Fibroblast of skin of left biceps (primary cell): ENCODE measurements at regions not wholly inside any gene's neighbourhood (a gene's known extent, or its start where the extent isn't known, plus 50 kb on each side); places are given as distances from the start of the nearest gene placed in this dataset.

Experiments
- DNase-seq, 2 experiments: peaks; one replicate each; pipeline ENCODE4 v3.0.0-alpha.2; 2013; ENCODE audit warnings: low read depth in 2 of 2

DNA sequence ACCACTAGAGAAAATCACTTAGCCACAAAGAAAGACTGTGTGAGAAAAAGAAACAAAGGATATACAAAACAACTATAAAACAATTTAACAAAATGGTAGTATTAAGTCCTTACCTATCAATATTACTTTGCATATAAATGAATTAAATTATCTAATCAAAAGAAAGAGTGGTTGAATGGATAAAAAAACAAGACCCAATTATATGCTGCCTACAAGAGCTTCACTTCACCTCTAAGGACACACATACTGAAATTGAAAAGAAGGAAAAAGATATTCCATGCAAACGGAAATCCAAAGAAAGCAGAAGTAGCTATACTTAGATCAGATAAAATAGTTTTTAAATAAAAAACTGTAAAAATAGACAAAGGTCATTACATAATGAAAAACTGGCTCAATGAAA is 134.9 kb upstream of the CCDC196 start:
- no peak for DNase-seq

DNA sequence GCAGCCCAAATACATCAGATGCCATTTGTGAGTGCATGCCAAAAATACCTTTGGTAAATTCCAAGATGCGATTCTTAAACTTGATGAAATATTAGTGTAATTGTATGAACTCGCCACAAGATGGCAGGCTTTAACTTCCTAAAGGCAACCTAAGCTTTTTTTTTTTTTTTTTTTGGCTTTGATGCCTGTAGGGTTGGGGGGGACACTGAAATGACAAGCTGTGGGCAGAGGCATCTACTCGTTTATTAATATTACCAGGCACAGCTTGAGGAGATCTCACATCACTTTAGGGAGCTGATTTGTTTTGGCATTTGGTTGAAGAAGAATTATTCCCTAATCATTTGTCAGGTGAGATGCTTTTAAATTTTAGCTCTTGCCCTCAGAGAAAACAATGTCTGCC is 126.7 kb upstream of the CCDC196 start:
- peak; percentile 8 to 24 for DNase-seq

DNA sequence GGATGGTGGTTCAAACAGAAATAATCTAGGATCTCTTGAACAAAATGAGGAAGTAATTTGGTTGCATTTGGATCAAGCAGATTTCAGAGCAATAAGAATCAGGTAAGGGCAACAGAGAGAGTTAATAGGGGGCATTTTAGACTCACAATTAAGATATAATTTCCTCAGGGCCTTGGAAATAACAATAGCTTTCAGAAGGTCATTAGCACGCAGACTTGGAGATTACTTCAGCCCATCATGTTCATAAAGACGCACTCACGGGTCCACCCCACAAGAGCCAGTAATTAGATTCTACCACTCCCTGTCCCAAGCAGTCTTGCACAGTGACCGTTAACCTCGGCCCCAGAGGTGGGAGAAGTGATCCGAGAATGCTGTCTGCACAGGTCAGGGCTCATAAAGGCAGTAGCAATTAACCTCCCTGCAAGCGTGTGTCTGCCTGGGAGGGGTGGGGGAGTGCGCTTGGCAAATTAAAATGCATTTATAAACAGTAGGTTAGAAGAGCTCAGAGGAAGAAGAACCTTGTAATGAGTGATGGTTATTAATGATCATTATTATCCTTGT is 125.7 kb upstream of the CCDC196 start:
- no peak for DNase-seq

DNA sequence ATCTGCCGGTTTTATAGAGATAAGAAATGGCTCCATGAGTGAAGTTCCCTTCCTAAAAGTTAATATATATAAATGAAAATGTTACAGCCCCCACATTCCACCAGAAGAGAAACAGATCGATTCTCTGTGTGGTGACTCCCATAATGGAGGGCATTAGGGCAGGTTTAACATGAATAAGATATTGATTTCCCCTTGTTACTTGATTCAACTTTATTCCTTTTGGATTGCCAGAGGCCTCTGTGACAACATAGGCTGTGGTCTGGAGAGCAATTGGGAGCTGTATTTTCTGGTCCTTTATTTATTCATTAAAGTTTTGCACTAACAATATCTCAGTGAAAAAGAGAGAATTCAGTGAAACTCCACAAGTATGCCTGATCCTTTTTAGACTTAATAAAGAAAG is 125.2 kb upstream of the CCDC196 start:
- no peak for DNase-seq

DNA sequence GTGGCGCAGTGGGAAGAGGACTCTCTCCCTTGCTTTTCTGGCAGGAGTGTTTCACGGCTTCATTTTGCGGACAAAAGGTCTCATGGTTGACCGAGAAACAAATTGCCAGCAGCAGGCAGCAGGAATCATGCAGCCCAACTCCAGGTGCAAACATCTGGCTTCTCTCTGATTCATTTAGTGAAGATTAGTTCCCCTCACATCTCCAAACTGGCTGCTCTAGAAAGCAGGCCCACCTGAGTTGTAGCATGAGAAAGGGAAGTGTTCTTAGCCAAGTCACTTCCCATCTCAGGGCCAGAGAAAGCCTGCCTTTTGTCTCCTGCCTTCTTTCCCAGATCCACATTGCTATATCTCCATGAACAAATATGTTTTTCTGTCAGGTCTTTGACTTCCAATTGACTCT is 120.8 kb upstream of the CCDC196 start:
- DNase-seq = no peak

DNA sequence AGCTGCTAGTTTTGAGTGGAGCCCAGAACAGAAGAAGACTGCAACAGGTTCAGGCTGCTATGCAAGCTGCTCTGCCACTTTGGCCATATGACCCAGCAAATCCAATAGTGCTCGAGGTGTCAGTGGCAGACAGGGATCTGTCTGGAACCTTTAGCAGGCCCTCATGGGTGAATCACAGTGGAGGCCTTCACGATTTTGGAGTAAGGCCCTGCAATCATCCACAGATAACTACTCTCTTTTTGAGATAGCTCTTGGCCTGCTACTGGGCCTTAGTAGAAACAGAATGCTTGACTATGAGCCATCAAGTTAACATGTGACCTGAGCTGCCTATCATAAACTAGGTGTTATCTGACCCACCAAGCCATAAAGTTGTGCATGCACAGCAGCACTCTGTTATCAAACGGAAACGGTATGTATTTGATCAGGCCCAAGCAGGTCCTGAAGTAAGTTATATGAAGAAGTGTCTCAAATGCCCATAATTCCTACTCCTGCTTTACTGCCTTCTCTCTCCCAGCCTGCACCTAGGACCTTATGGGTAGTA is 116.9 kb upstream of the CCDC196 start:
- no peak for DNase-seq

DNA sequence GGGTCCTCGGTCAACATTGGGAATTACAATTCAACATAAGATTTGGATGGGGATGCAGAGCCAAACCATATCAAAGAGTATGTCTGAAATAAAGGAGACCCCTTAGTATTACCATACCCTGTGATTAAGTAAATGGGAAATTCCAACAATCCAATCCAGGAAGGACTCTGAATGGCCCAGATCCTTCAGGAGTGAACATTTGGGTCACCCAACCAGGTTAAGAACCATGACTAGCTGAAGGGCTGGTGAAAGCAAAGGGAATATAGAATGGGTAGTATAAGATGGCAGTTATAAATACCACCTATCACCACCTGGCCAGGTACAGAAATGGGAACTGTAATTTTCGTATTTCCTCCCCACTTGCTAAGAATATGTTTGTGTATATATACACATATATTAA is 114.4 kb upstream of the CCDC196 start:
- no peak for DNase-seq

DNA sequence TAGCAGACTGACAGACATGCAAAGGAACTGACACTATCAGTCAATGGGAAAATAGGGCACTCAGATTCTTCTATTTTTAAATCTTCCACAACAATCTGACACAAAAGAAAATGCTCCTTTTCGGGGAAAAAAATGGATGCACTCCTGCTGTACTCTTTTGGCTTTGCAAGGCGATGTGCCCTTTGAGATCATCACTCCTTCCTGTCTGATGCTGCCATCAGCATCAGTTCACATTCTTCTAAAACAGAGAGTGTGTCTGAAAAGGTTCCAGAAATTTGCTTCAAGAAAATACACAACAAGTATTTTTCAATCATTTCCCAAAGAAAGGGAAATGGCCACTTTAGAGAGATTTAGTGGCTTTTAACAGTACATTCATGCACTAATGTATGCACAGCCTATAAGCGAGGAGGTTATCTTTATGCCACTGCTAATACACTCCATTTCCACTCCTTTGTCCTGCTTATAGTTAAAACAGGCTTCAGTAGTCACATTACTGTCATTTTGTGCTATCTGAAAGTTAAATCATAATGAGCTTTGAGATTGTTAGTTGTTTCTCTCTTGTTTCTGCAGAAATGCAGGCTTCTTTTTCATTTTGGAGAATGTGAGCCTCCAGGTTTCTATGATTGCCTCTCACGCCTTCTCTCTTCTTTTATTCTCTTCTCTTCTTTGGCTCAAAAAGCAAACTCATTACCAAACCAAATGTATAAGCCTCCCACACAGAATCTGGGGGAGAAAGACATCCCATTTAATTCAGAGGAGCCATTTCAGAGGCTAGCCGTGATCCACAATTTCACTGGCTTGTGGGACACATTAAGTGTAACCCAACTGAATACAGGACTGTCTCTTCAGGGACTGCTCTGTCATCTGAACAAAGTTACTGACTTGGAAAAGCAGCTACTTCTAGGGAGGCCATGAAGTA is 110.9 kb upstream of the CCDC196 start:
- no peak for DNase-seq

DNA sequence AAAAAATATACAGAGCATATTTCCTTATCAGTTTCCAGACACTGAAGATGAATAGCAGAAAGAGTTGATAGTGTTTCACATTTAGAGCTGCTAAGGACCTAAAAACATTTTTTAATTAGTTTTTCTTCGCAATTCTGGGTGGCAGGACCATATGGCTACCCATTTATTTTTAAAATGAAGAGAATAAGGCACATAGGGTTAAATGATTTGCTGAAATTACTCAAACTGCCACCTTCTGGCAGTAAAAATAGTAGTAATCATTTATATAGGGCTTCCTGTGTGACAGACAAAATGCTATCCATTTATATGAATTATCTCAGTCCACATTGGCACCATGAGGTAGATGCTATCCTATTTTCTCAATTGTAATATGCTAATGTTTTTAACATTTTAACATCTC is 108.6 kb upstream of the CCDC196 start:
- no peak for DNase-seq

DNA sequence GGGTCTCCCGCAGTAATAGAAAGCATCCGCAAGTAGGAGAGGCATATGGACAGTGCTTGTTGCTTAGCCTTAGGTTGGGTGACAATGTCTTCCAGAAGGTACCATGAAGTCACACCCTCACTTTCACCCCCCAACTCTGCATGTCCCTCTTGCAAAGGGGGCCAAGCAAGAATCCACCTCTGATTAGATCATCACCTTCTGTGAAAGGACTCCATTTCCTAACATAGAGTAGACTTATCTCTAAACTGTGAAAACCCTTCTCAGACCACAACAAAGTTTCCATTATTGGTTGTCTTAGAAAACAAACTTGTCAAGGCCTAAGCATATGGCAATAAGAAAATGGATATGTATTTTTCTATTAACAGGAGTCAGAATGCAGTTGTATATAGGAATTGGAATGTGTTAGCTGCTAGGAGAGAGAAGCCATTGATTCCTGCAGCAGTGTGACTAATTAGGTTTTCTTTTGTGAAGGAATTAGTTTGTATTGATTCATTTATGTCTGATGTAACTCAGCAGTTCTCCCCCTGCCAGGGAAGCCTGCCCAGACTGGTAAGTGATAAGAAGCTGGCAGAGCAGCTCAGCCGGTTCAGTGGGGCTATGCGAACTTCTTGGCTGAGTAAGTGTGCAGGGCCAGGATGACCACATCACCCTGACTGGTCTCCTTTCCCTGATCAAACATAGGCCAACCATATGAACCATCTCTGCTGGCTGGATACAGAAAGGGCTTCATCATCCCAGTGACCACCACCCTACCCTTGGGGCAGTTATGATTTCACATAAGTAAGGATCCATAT is 107.3 kb upstream of the CCDC196 start:
- DNase-seq = no peak

DNA sequence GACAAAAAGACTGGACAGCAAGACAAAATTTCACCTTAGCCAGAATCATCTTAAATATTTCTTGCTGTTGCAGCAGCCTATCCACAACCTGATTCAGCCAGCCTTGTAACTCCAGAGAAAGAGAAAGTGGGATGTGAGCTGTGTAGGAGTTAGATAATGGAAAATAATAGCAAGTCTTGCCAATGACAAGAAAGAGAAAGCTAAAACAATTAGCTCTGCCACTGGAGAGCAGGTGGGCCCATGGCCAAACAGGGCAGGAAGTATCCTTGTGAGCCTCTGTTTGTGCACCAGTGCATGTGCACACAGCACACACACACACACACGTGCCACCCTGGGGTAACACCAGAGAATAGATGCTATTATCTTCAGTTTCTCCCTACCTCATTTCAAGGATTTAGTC is 106.0 kb upstream of the CCDC196 start:
- DNase-seq = no peak

DNA sequence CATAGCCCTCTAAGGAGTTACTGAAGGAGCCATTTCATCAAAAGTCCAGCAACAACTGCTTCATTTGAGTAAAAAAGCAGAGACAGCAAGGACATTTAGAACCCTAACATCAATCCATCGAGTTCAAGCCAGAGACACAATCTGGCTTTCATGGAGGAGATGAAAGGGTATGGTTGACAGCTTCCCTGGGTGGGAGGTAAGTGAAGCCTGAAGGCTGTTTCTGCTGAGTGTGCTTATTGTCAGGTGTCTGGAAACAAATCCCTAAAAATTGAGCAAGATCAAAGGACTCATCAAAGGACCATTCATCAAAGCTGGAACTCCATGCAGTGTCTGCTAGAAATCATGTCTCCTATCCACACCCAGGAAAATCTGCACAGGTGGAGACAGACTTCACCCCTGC is 104.4 kb upstream of the CCDC196 start:
- DNase-seq = no peak

DNA sequence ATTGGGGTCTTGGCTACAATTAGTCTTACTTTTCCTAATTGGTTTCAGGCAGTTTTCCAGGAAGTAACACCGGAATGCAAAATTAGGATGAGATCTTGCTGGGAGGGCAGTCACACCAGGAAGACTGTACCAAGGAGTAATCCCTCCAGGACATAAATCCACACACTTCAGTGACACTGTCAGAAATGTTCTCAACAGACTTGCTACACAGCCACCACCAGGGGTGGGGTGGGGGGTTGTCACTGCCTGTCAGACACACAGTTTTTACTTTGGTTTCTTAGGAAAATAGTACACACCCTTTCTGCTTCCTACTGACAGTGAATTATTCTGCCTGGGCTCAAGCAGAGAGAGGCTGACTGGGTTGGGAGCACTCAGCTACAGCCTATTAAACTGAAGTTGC is 102.9 kb upstream of the CCDC196 start:
- DNase-seq = no peak

DNA sequence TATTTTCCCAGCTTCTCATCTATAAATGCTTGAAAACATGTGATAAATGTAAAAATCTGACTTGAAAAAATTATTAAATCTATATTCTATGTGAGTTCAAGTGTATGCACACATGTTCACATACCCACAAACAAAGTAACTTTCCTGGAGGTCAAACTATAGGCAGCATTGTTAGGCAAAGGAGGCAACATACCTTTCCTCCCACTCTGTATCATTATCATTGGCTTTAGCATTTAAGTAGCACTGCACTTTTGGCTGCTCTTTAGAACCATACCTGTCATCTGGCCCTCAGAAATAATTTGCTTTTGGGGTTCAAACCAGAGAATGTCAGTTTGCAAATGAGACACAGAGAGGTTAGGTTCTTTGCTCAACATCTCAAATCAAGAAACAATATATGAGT is 102.4 kb upstream of the CCDC196 start:
- no peak for DNase-seq

DNA sequence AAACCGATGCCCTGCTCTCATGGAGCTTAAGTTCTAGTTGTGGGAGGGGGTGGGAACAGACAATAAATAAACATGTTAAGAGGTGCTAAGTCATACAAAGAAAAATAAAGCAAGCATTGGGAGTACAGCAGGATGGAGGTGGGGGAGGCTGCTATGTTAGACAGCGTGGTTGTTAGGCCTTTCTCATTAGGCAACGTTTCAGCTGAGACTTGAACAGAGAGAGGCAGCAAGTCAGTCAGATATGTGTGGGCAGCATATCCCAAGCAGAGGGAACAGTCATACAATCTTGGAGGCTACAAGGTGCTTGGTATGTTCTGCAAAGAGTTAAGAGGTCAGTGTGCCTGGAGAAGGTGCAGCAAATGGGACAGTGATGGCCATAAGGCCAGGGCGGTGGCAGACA is 97.7 kb upstream of the CCDC196 start:
- DNase-seq = no peak

DNA sequence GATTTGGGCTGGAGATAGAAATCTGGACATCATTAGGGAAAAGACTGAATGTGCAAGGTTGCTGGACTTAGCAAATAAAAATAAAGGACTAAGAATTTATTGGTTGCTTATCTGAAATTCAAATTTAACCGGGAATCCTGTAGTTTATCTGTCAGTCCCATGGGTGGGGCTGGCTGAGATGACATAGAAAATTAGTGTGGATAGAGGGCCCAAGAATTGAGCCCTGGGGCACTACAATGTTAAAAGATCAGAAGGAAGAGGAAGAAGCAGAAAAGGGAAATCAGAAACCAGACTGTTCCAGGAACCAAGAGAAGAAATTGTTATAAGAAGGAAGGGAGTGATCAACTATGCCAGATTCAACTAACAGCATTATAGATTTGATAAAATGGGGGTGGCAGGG is 96.7 kb upstream of the CCDC196 start:
- no peak for DNase-seq

DNA sequence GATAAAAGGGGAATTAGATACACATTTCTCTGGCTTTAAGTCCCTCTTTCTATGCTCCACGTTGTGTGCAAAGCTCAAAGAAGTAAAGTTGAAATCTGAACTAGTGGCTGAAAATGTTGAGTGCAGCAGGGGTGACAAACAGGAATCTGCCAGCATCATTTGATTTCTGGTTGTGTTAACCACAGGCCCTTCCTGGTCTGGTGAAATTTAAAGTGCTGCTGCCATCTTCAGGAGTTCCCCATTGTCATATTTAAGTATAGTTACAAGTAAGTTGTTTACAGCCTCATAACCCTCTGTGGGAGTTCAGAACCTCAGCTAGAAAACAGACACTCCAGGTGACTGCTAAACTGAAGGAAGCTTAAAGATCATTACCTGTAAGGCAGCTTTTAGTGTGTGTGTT is 90.9 kb upstream of the CCDC196 start:
- no peak for DNase-seq

DNA sequence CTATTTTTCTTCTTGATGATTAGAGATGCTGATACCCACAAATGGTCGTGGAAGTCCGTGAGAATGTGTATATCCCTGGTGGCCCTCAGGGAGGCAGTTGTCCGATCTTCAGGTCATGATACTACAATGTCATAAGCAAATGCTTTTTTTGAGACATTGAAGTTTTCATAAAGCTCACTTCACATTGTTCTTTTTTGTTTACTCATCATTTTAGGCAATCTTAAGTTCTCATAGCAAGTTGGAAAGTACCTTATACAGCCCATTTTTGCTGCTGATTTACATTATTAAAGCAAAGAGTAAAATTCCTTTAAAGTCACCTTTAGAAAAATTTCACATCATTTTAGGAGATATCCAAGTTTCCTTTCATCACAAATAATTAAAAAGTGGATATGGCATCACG is 90.0 kb upstream of the CCDC196 start:
- DNase-seq = no peak

DNA sequence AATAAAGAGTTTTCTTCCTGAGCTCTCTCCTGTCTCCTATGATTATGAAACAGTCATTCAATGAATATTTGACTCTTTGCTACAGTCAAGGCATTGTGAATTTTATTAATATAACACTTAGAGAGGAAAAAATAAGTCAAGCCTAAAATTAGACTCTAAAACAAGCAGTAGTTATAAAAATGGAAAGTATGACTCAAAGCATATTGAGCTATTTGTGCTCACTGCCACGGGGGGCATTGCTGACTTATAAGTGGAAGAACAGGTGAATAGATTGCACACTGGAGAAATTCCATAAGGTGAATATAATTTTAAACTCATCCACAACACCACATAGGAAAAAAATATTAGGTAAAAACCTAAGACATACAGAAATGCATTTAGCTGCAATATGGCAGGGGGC is 87.7 kb upstream of the CCDC196 start:
- no peak for DNase-seq

DNA sequence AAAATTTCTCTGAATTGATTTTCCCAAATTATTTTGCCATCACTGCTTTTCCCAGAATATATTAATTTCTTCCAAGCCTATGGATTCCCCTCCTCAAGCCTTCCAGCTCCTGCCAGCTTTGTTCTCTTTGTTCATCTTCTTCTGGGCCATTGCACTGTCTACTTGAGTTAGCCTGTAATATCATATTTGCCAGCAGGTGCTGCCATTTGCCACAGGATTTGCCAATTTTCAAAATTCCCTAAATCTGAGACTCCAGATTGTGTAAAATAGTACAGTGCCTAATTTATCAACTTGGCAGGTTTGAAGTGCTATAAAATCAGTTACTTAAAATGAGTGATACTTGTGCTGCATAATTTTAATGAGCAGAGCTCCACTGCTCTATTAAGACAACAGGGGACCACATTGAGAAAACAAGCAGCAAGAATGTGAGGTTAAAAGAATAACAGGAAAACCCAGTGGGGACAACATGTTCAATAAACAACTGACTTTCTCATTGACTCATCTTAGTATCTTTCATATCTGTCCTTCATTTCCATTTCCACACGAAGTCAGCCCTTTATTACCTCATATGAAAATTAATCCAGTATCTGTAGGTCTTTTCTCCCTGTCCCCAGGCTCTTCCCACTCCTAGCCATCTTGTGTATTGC is 84.6 kb upstream of the CCDC196 start:
- no peak for DNase-seq

DNA sequence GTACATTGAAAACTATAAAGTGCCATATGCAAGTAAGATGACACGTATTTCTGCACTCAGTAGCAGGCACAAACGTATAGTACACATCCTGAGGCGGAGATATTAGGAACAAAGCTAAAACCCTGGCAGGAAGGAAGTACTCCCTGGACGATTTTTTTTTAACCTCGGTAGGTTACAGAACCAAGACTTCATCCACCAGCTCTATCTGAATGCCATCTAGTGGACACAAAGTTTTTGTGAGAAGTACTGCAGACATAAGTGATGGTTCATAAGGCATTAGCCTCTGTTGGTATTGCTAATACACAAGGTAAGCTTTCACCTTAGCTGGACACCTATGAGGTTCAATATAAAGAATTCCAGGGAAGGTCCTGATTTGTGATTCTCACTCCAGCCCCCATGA is 83.0 kb upstream of the CCDC196 start:
- DNase-seq = no peak

DNA sequence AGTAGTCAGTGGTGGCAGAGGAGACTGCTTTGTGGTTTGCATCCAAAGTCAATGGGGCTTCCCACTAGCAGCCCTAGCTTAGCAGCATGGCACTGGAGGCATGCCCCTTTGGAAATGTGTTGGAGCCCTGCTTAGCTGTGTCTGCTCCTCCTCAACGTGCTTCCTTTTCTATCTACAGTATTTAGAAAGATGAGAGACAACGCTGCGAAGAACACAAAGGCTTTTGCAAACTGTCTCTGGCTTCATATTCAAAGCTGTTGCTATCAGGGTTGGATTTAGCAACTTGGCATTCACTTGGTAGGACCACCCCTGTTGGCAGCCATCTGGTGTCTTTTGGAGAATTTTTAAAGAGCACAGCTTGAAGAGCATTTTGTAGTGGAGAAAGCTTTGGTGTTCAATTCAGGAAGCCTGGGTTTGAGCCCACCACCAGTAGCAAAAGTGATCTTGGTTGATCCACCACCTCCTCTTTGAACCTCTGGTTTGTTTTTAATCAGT is 82.1 kb upstream of the CCDC196 start:
- DNase-seq = no peak
